ENCODE measurements at regions not wholly inside any gene's neighbourhood (a gene's known extent, or its start where the extent isn't known, plus 50 kb on each side); places are given as distances from the start of the nearest gene placed in this dataset.

DNA sequence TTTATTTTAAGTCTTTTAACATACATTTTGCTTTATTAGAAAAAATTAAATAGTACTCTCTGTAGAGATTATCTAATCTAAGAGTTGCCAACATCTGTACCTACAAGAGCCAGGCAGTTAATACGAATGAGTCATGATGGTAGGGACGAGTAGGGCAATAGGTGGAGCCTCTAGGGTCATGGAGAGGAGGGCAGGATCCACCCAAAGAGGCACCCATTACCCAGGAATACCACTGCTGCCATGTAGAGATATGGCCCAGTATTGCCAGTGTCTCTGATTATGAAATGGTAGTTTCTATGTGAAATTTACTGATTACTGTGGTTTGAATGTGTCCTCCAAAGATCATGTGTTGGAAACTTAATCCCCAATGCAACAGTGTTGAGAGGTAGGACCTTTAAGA, 170.4 kb downstream of the PIK3R1 start:
- H3K4me3 ChIP-seq (ENCODE audit: low read length) = no peak overlapping the region
- TF ChIP-seq ZNF274 (IDR thresholded peaks at IDR 0.05; ENCODE audit: low read depth, low read length) = no peak

DNA sequence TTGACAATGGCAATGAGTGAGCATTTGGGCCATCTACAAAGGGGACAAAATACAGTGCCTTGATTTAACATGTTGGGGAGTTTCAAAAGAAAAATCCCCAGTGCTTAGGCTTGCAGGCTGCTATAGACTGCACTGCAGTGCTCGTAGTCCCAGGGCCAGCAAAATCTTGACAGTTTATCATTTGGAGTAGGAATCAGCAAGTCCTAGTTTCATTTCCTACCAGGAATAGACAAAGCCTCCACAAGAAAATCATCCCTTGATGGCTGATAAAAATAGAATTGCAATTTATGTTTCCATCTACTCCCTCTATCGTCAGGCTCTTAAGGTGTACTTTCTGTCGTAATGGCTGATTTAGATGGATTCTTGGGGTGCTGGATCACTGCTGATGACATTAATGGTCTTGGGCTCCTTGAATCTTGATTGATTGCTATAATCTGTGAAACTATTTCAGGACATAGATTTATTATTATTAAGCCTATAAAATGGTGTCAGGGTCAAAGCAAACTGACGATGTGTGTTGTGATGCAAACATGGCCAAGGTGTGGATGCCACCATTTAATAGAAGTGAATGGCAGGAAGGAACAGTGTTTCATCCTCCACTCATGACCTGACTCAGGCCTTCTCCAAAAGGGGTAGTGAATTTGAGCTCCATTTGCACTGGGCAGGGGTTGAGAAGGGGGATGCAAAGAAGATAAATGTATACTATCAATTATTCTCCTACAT, 171.7 kb downstream of the PIK3R1 start:
- no peak for TF ChIP-seq ZNF274 (IDR thresholded peaks at IDR 0.05; ENCODE audit: low read depth, low read length)
- no peak overlapping the region for H3K4me3 ChIP-seq (ENCODE audit: low read length)

DNA sequence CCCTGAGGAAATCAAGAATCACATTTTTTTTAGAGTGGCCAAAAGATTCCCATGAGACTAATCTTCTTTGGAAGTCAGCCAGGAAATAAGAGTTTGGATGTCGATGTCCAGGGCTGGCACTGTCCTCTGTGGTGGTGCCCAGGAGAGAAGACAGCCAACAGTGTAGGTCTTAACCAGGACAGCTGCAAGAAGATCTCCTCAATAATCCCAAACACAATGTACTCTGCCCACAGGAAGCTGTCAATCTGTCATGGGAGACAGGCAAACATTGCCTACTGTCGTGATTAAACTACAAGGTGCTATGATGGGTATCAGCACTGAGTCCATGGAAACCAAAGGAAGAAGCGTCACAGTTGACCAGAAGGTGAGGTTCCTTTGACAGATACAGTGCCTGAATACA, 174.1 kb downstream of the PIK3R1 start:
- no peak for TF ChIP-seq ZNF274 (IDR thresholded peaks at IDR 0.05; ENCODE audit: low read depth, low read length)
- H3K4me3 ChIP-seq (ENCODE audit: low read length) = no peak overlapping the region

DNA sequence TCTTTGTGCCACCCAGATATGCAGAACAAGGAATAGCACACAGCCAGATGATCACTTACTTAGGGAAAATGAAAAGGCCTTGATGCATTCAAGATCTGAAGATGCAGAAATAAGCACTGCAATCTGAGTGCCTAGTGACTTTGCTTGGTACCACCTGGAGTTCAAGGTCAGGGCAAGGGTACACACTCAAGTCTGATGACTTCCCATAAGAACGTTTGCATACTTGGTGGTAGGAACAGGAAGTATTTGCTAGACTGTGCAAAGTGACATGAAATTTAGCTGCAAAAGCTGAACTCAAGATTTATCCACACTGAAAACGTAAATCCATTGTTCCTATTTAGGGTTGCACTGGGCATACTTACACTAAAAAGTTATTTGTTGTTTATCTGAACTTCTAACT, 177.1 kb downstream of the PIK3R1 start:
- H3K4me3 ChIP-seq (ENCODE audit: low read length) = no peak overlapping the region
- TF ChIP-seq ZNF274 (IDR thresholded peaks at IDR 0.05; ENCODE audit: low read depth, low read length) = no peak

DNA sequence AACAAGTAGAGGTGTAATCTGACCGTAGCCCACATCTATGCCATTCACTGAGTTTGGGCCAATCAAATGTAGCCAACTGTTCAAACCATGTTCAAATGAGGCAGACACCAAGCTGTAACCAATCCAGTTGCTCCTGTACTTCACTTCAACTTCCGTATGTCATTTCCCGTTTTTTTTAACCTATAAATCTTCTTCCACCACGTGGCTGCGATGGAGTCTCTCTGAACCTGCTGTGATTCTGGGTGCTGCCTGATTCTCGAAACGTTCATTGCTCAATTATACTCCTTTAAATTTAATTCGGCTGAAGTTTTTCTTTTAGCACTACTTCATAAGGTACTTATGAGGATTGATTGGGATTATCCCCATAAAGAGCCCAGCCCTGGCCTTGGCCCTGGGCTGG, 179.7 kb downstream of the PIK3R1 start:
- no peak for TF ChIP-seq ZNF274 (IDR thresholded peaks at IDR 0.05; ENCODE audit: low read depth, low read length)
- no peak overlapping the region for H3K4me3 ChIP-seq (ENCODE audit: low read length)

DNA sequence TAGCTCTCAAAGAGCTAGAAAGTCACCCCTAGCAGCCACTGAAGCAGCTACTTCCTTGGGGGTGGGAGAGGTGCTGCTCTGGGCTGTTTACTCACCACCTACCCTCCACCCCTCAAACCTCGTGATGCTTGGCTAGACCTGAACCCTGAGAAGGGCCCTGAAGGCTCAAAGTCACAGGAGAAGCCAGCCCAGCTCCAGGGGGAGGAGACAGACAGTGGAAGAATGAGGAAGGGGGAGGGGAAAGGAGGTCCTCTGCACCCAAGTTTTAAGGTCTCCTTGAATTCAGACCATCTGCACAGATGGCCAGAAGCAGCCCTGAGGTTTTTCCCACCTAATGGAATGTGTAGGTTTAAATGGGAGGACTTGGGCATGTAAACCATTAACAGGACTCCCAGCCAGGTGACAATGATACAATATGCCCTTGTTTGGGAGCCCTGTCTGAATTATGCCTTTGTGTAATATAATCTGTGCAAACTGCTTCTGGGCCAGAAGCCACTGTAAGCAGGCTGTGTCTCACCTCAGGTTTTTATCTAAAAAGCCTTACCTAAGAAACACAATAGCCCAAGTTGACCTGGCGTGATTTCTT, 180.5 kb downstream of the PIK3R1 start:
- TF ChIP-seq ZNF274 (IDR thresholded peaks at IDR 0.05; ENCODE audit: low read depth, low read length) = no peak
- no peak overlapping the region for H3K4me3 ChIP-seq (ENCODE audit: low read length)

DNA sequence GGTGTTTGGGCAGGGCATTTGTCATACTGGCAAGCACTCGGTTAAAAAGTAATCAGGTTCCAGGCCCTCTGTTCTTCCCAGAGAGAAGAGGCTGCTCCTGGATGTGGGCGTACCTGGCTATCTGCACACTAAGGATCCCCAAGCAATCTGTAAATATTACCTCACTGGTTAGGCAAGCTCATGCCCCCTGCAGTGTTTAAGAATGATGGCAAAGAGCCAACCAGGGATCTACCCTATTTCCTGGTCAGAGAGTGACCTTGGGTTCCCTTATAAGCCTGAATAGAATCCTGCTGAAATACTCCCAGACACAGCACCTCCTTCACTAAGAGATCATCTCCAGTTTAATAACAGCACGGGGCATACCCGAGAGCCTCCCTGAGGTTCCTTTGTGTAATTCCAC, 181.2 kb downstream of the PIK3R1 start:
- no peak for TF ChIP-seq ZNF274 (IDR thresholded peaks at IDR 0.05; ENCODE audit: low read depth, low read length)
- no peak overlapping the region for H3K4me3 ChIP-seq (ENCODE audit: low read length)

DNA sequence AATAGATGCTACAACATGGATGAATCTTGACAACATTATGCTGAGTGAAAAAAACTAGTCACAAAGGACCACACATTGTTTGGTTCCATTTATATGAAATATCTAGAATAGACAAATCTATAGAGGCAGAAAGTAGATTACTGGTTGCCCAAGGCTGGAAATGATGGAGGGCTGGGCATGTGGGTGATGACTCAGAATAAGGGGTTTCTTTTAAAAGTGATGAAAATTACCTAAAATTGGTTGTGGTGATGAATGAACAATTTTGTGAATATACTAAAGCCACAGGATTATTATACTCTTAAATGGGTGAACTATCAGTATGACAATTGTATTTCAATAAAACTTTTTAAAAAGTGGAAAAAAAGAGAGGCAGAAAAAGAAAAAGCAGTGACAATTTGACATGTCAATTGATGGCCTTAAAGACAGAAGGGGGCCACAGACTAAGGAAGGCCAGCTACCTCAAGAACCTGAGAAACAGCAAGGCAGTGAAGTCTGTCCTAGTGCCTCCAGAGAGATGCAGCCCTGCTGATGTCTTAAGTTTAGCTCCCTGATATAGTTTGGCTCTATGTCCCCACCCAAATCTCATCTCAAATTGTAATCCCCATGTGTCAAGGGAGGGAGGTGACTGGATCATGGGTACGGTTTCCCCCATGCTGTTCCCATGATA, 182.7 kb downstream of the PIK3R1 start:
- TF ChIP-seq ZNF274 (IDR thresholded peaks at IDR 0.05; ENCODE audit: low read depth, low read length) = no peak

DNA sequence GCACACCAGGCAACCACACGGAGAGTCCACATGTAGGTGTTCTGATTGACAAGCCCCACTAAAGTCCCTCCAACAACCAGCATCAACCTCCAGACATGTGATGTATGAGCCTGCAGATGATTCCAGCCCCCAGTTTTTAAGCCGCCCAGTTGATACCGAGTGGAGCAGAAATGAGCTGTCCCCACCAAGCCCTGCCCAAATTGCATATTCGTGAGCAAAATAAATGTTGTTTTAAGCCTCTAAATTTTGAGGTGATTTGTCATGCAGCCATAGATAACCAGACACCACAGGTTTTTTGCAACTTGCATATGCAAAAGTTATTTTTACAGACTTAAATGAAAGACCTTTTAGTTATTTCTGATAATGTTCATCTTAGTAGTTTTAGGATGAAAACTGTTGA, 187.7 kb downstream of the PIK3R1 start:
- H3K4me3 ChIP-seq (ENCODE audit: low read length) = no peak overlapping the region
- no peak for TF ChIP-seq ZNF274 (IDR thresholded peaks at IDR 0.05; ENCODE audit: low read depth, low read length)

More for the DNA sequence above, 182.7 kb downstream of the PIK3R1 start:
- H3K4me3 ChIP-seq (ENCODE audit: low read length) = no peak overlapping the region

DNA sequence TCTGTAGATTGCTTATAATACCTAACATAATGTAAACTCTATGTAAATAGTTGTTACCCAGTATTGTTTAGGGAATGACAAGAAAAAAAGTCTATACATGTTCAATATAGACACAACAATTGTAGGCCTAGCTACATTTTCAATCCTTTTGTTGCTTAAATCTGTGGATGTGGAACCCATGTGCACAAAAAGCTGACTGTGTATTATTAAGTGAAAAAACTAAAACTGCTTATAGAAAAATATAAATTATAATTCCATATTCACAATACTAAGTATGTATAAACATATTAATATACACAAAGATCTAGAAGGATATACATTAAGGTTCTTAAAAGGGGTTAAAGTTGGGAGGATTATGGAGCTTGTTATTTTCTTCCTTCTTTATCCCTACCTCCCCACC, 188.7 kb downstream of the PIK3R1 start:
- no peak for TF ChIP-seq ZNF274 (IDR thresholded peaks at IDR 0.05; ENCODE audit: low read depth, low read length)

DNA sequence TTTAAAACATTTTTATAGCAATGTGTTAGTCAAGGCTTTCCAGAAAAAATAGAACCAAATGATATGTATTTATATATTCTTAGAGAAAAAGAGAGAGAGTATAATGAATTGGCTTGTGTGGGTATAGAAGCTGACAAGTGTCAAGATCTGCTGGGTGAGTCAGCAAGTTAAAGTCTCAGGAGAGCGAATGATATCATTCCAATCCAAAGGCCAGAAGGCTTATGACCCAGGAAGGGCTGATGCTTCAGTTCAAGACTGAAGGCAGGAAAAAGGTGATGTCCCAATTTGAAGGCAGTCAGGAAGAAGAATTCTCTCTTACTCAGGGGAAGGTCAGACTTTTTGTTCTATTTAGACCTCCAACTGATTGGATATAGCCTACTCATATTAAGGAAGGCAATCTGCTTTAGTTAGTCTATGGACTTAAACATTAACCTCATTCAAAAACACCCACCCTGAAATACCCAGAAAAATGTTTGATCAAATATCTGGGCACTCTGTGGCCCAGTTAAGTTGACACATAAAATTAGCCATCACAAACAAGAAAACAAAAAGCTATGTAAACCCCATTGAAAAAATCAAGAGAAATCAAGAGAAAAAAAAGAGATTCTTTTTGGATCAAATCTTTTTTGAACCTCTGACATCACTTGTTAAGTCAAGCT, 189.6 kb downstream of the PIK3R1 start:
- no peak for TF ChIP-seq ZNF274 (IDR thresholded peaks at IDR 0.05; ENCODE audit: low read depth, low read length)
- H3K4me3 ChIP-seq (ENCODE audit: low read length) = no peak overlapping the region

More for the DNA sequence above, 188.7 kb downstream of the PIK3R1 start:
- no peak overlapping the region for H3K4me3 ChIP-seq (ENCODE audit: low read length)

DNA sequence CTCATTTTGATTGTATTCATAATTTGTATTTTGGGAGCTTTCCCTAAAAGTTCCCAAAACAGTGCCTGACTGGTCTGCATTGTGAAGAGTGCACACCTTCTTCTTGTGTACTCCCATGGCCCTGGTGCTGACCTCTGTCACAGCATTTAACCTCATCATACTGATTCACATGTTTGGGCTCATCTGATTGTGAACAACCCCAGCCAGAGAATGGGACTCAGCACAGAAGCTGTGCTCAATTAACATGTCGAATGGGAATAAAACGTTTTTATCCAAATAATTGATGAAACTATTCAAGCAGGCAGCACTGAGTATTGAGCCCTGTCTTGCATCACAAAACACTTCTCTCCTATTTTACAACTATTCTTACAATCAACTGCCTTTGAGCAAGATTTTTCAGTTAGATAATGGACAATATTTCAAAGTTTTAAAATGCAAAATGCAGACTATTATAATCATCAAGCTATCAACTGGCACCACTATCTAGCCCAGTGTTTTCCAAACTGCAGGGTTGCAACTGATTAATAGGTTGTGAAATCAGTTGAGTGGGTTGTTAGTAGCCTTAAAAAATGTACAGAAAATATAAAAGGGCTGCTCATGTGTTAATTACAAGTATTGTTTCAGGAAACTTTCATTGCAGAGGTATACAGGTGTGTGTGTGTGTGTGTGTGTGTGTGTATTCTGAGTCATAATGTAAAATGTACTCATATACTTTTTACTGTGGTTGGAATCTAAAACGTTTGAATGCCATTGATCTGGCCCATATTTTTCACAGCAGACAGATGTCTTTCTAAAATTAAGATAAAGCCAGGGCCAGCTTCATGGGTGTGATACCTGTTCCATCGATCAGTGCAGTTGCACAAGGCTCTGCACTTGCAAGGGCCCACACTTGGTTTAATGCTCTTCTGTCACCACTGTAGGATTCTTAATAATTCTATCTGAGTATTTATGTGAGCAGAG, 190.5 kb downstream of the PIK3R1 start:
- H3K4me3 ChIP-seq (ENCODE audit: low read length) = no peak overlapping the region
- TF ChIP-seq ZNF274 (IDR thresholded peaks at IDR 0.05; ENCODE audit: low read depth, low read length) = no peak

DNA sequence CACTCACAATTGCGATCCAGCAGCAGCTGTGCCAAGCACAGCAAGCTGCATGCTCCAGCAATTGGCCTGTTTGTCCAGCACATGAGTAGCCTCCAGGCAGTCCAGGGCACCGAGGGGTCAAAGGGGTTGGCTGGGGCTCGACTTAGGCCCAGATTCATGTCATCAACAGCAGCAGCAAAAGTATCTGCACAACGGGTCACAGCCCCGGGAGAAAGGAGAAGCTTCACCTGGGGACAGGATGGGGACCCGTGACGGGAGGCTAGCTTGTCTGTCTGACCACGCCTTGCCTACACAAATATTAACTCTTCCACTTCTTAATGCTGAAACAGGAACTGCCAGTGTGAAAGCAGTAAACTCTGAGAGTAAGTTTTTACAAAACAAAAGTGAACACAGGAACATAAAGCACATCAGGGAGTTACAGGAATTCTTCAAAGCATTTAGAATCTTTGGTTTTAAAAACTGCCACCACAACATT, 191.2 kb downstream of the PIK3R1 start:
- no peak for TF ChIP-seq ZNF274 (IDR thresholded peaks at IDR 0.05; ENCODE audit: low read depth, low read length)
- H3K4me3 ChIP-seq (ENCODE audit: low read length) = no peak overlapping the region

Measured in GM08714 (cell line).